ENCODE measurements at regions not wholly inside any gene's neighbourhood (a gene's known extent, or its start where the extent isn't known, plus 50 kb on each side); places are given as distances from the start of the nearest gene placed in this dataset.

GRCh38 chr12:100698518-100698917, 96.1 kb upstream of the ANO4 start:
- no peaks in the 10 kb centered on the region for H3K36me3 Mint-ChIP-seq
- H3K4me3 Mint-ChIP-seq = no peak overlapping the region
- no peak for TF ChIP-seq EZH2phosphoT487 (IDR thresholded peaks at IDR 0.05)
- no peak for TF ChIP-seq CTCF (IDR thresholded peaks at IDR 0.05)
- TF ChIP-seq EZH2 (IDR thresholded peaks at IDR 0.05) = no peak
- no peak overlapping the region for H3K4me2 ChIP-seq
- H4K20me1 ChIP-seq (ENCODE audit: low read depth) = no peaks in the 10 kb centered on the region
- H3K9me3 ChIP-seq (ENCODE audit: low read depth) = no peaks in the 10 kb centered on the region
- no peak overlapping the region for H3K9ac ChIP-seq
- H3K27ac Mint-ChIP-seq = peak overlapping the region; percentile 1
- no peaks in the 10 kb centered on the region for H3K79me2 ChIP-seq (ENCODE audit: low read depth)
- H3K4me3 ChIP-seq = no peak overlapping the region
- DNase-seq (ENCODE audit: low spot score) = no peak
- peaks cover 13% of the 10 kb centered on the region for H3K4me1 Mint-ChIP-seq
- H3K27me3 Mint-ChIP-seq (ENCODE audit: insufficient read depth, low read depth) = peaks cover 4% of the 10 kb centered on the region
- H3F3A ChIP-seq (ENCODE audit: low read depth) = no peaks in the 10 kb centered on the region
- no peaks in the 10 kb centered on the region for H3K4me1 ChIP-seq
- H2AFZ ChIP-seq (replicated peaks) = peak overlapping the region; percentile 65
- no peak overlapping the region for H3K27ac ChIP-seq
- no peaks in the 10 kb centered on the region for H3K27me3 ChIP-seq
- peaks cover 4% of the 10 kb centered on the region for H3K9me3 Mint-ChIP-seq
- no peaks in the 10 kb centered on the region for H3K36me3 ChIP-seq

DNA sequence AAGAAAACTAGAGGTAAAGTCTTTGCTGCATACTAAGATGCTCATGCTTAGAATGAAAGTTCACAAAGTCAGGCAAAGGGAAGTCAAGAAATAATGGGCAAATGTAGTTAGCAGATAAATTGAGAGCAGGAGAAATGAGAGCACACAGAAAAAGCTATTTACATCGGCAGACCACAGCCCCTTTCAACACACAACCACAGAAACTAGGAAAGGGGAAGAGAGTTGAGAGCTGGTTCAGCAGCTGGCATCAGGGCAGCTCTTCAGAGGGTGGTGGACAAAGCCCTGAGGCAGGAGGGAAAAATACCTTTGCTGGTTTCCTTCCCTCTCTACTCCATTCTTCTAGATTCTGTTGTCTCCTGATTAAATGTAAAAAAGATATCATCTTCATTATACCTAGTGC, 95.4 kb upstream of the ANO4 start:
- Histone ChIP-seq H3K27me3 (no peaks in the 10 kb centered on the region), H3K27ac (no peak overlapping the region), H3K4me1 (no peaks in the 10 kb centered on the region), H3K79me2 (ENCODE audit: low read depth) (no peaks in the 10 kb centered on the region), H3K4me3 (no peak overlapping the region), H3K36me3 (no peaks in the 10 kb centered on the region), H2AFZ (replicated peaks) (peak overlapping the region; percentile 34), H3K4me2 (no peak overlapping the region), H3K9ac (no peak overlapping the region), H3K9me3 (ENCODE audit: low read depth) (no peaks in the 10 kb centered on the region), H3F3A (ENCODE audit: low read depth) (no peaks in the 10 kb centered on the region), H4K20me1 (ENCODE audit: low read depth) (no peaks in the 10 kb centered on the region)
- TF ChIP-seq EZH2 (IDR thresholded peaks at IDR 0.05) (no peak), EZH2phosphoT487 (IDR thresholded peaks at IDR 0.05) (no peak), CTCF (IDR thresholded peaks at IDR 0.05) (no peak)
- Mint-ChIP-seq H3K4me3 (no peak overlapping the region), H3K27me3 (ENCODE audit: insufficient read depth, low read depth) (peaks cover 7% of the 10 kb centered on the region), H3K27ac (no peak overlapping the region), H3K36me3 (no peaks in the 10 kb centered on the region), H3K4me1 (peaks cover 13% of the 10 kb centered on the region), H3K9me3 (no peaks in the 10 kb centered on the region)
- no peak for DNase-seq (ENCODE audit: low spot score)

DNA sequence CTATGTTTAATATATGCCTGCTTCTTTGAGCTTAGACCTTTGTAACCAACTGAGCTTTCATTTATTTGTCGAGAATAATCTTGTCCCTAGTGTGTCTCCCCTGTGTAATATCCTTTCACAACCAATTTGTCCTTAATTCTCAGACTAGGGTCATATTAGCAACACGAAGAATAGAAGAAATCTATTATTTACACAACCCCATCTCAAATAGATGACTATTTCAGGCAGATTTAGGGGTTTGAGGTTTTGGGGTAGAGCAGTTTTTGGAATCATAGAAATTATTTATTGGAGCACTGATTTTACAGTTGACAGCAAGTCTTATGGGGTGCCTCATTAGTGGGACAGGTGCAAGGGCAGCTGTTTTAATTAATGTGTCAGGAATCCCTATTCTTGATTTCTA, 91.2 kb upstream of the ANO4 start:
- H3K4me2 ChIP-seq = no peak overlapping the region
- no peaks in the 10 kb centered on the region for H3K27me3 ChIP-seq
- no peaks in the 10 kb centered on the region for H4K20me1 ChIP-seq (ENCODE audit: low read depth)
- H3K36me3 ChIP-seq = no peaks in the 10 kb centered on the region
- TF ChIP-seq EZH2phosphoT487 (IDR thresholded peaks at IDR 0.05) (no peak), EZH2 (IDR thresholded peaks at IDR 0.05) (no peak), CTCF (IDR thresholded peaks at IDR 0.05) (no peak)
- no peak for DNase-seq (ENCODE audit: low spot score)
- no peak overlapping the region for H3K9ac ChIP-seq
- H3K79me2 ChIP-seq (ENCODE audit: low read depth) = no peaks in the 10 kb centered on the region
- H3K4me1 Mint-ChIP-seq = peaks cover 30% of the 10 kb centered on the region
- no peak overlapping the region for H3K4me3 Mint-ChIP-seq
- H3K9me3 ChIP-seq (ENCODE audit: low read depth) = no peaks in the 10 kb centered on the region
- H3K27ac ChIP-seq = no peak overlapping the region
- no peaks in the 10 kb centered on the region for H3K4me1 ChIP-seq
- no peaks in the 10 kb centered on the region for H3F3A ChIP-seq (ENCODE audit: low read depth)
- H3K27ac Mint-ChIP-seq = no peak overlapping the region
- no peak overlapping the region for H3K4me3 ChIP-seq
- H2AFZ ChIP-seq (replicated peaks) = no peak overlapping the region
- no peaks in the 10 kb centered on the region for H3K9me3 Mint-ChIP-seq
- no peaks in the 10 kb centered on the region for H3K36me3 Mint-ChIP-seq
- H3K27me3 Mint-ChIP-seq (ENCODE audit: insufficient read depth, low read depth) = peaks cover 7% of the 10 kb centered on the region

All from neural progenitor cell (in vitro differentiated cells).